HG02938 (cell line): ENCODE measurements at regions not wholly inside any gene's neighbourhood (a gene's known extent, or its start where the extent isn't known, plus 50 kb on each side); places are given as distances from the start of the nearest gene placed in this dataset.
"Not testable (repeated sequence)": the region's sequence is repeated elsewhere in the genome, so short reads cannot be mapped to it uniquely, and the experiment has no call there.

Experiments used
- ATAC-seq: cut with Tn5 transposase; IDR thresholded peaks from one replicate; pipeline ENCODE4 v1.9.1; 2021; ENCODE audit warnings: mild to moderate bottlenecking, moderate library complexity; ENCODE audit not compliant: unreplicated experiment

DNA sequence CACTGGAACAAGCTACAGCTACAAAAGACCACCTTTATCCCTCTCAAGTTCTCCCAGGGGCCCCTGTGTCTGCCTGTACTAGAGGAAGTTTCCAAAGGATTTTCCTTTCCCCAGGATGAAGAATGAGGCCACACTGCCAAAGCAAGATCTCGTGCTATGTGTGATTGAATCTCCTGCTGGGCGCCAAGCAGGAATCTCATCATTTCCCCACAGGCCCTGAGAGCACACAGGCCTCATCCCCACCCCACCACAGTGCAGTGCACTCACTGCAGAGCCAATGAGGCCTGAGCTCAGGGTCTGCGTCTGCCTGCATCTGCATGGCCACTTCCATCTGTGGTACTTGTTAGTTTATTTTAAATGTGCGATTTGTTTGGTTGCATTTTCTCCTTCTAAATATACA is 387.4 kb upstream of the ASIC2 start:
- no peak for ATAC-seq

GRCh38 chr17:33682599-33682998 is 389.5 kb upstream of the ASIC2 start:
- no peak for ATAC-seq

- ATAC-seq, result no peak
These were observed 391.6 kb upstream of the ASIC2 start for GRCh38 chr17:33684735-33685134.

GRCh38 chr17:33686171-33686570 is 393.1 kb upstream of the ASIC2 start:
- no peak for ATAC-seq

DNA sequence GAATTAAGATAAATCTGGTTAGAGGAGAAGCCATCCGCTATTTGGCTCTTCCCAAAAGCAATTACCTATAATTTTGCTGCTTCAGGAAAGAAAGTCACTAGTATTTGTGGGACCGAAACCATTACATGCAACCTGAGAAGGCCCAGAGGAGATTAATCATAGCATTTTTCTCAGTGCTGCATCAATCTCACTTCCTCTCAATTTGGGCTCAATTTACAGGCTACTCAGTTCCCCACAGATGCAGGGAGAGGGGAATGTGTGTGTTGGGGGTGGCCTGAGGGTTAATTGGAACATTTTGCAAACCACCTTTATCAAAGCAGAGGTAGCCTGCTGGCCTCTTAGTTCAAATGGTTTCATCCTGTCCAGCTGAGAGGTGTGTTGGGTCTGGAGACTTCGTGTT is 394.7 kb upstream of the ASIC2 start:
- no peak for ATAC-seq

GRCh38 chr17:33688771-33689170 is 395.7 kb upstream of the ASIC2 start:
- ATAC-seq, result no peak

DNA sequence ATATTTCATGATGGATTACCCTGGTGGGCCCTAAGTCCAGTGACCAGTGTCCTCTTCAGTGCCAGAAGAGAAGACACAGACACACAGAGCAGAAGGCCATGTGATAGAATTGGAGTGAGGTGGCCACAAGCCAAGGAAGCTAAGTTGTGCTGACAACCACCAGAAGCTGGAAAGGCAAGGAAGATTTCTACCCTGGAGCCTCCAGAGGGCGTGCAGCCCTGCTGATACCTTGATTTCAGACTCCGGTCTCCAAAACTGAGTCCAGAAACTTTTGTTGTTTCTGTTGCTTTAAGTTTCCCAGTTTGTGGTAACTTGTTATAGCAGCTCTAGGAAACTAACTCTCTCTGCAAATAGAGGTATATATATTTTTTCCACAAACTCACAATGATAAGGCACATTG is 396.6 kb upstream of the ASIC2 start:
- ATAC-seq, result no peak

DNA sequence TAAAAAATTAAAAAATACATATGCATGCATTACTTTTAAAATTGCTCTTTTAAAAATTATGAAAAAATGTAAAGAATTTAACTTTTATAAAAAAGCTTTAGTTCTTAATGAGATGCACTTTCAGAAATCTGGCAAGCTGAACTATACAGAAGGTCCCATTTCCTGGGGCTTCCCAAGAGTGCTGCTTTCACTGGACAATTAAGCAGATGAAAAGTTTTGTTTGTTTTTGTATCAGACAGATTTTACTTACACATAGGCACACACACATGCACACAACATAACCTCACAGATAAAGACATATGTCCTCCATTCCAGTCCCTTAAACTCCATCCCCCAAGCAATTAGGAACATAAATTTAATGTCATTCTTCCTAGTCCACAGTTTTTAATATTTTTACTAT is 402.3 kb upstream of the ASIC2 start:
- ATAC-seq, result no peak

GRCh38 chr17:33696102-33696501 is 403.0 kb upstream of the ASIC2 start:
- no peak for ATAC-seq

DNA sequence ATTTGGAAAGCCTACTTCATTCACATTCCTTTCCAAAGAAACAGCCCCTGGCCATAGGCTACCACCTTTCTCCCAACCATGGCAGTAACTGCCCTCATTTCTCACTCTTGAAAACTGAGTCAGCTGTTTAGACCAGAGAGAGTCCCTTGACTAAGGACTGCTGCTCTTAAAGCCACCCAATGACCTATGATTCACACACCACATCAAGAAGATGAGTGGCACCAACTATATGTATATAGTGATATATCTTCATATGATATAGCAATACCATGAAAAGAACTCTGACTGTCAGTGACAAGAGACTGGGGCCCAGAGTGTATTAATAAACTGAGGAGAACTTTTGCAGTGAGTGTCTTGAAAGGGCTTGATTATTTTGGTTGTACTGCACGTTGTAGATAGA is 404.5 kb upstream of the ASIC2 start:
- ATAC-seq, result no peak

DNA sequence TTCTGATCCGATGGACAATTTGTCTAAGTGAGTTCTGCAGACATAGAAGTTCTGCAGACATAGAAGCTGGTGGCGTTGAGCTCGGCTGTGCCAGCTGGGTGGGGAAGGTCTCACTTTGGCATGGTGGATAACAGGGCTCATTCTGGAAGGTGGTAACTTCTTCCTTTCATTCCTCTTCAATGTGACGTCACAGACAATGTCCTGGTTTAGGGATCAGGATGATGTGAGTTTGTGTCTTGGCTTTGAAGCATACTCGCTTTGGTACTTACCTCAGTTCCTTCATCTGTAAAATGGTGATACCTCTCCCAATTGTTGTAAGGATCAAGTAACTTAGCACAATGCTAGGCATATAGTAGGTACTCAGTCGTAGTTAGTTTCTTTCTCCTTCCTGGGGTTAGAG is 408.8 kb upstream of the ASIC2 start:
- no peak for ATAC-seq

DNA sequence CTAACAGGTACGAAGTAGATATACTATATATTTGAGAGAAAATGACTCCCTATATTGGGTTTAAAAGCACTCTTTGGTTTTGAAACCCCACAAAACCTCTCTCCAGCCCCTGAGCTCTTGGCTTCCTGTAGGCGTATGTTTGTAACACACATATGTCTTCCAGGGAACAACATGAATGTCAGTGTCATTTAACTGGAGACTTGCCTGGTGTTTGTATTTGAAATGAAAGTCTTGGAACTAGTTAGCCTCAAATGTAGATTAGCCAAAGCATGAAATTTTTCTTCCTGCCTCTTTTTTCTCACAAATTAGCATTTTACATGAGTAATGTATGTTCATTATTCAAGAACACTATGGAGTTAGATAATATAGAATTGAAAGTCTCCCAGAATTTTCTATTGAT is 411.8 kb upstream of the ASIC2 start:
- no peak for ATAC-seq

- no peak for ATAC-seq
These were observed 416.8 kb upstream of the ASIC2 start for GRCh38 chr17:33709881-33710280.

DNA sequence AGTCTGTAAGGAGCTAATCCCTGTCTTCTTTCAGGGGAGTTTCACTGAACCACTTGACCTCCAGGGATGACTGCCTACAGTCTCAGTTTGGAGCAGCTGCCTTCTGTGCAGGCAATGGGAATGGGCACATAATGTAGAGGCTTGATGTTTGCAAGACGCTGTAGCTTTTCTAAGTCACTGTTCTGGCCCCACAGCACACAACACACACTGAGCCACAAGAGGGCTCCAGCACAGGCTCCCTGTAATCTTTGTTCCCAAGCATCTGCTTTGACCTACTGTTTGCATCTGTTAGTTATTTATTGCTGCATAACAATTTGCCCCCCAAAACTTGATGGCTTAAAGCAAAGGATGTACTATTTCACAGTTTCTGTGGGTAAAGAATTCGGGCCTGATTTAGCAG is 419.0 kb upstream of the ASIC2 start:
- ATAC-seq, result no peak

GRCh38 chr17:33716957-33717356 is 423.9 kb upstream of the ASIC2 start:
- no peak for ATAC-seq

GRCh38 chr17:33723736-33724135 is 430.6 kb upstream of the ASIC2 start:
- ATAC-seq, result not testable (repeated sequence)

DNA sequence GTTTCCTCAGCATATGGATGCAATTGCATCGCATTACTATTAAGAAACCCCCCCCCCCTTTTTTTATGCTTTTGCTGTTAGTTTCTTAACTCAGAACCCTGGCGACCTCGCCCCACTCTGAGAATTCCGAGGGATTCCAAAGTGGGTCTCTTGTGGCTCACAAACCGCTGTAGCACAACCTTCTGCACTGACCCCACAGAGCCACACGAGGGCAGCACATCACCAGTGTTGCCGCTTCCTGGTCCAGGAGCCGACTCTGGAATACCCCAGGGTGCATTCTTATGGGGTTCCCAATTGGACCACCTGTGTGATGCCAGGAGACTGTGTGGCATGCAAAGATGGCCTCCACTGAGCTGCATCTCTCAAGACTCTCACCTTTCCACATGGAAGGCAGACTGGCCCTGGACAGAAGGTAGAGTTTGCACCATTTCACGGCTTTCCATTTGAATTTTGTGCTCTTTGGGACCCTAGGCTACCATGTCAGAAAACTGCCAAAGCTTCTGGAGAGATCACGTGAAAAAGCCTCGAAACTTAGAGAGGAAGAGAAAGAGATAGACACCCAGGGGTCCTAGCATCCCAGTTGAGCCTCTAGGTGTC is 432.7 kb upstream of the ASIC2 start:
- no peak for ATAC-seq

DNA sequence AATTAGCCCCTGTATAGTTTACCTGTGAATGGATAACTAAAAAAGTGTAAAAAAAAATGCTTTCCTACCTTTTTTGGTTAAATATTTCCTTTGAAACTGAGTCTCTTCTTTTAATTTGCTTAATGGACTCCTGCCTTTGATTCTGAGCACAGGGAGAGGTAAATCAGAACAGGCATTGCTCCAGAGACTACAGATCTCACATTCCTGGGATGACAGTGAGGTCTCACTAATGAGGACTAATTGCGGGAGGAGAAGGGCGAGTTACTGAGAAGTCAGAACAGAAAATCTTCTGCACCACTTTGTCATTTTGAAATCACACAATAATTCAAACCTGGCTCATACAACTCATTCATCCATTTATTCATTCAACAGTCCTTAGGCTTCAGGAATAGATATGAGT is 437.0 kb upstream of the ASIC2 start:
- no peak for ATAC-seq

DNA sequence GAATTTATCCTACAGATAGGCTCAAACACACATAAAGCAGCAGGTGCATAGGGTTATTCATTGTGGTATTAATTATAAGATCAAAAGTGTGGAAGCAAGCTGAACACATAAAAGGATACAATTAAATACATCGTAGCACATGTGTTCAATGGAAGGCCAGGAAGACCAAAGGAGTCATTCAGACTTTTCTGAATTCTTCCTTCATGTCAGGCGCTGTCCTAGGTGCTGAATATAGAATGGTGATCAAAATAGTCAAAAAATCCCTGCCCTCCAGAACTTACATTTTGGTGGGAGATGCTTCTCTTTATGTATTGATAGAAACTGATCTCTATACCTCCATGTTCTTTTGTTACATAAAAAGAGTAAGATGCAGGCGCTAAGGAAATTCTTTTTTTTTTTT is 439.0 kb upstream of the ASIC2 start:
- no peak for ATAC-seq

DNA sequence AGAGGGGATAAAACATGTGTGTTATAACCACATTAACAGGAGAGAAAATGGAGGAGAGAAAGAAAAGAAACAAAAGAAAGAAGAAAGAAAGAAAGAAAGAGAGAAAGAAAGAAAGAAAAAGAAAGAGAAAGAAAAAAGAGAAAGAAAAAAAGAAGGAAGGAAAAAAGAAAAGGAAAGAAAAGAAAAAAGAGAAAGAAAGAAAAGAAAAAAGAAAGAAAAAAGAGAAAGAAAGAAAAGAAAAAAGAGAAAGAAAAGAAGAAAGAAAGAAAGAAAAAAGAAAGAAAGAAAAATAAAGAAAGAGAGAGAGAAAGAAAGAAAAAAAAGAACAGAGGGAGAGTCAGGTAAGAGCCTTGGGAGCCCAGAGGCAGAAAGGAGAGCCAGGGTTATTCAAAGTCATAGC is 446.6 kb upstream of the ASIC2 start:
- ATAC-seq, result no peak

DNA sequence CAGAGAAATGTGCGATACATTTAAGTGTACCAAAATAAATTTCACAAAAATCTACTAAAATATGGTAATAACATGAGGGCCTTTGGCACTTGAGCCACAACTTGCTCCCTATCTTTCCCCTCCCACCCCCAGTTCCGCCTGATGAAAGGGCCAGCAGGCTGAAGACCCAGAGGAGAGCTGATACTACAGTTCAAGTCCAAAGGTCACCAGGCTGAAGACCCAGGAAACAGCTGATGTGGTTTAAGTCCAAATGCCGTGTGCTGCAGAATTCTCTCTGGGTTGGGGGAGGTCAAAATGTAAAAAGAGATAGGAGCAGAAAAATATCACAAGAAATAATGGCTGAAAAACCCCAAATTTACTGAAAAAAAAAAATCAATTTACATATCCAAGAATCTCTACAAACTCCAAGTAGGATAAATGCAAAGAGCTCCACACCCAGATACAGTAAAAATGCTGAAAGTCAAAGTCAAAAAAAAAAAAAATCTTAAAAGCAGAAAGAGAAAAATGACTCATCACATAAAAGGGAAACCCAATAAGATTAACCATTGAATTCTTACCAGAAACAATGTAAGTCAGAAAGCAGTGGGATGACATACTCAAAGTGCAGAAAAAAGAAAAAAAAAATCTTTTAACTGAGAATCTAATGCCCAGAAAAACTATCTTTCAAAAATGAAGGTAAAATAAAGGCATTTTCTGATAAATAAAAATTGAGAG is 452.1 kb upstream of the ASIC2 start:
- ATAC-seq, result no peak

GRCh38 chr17:33749171-33749570 is 456.1 kb upstream of the ASIC2 start:
- ATAC-seq, result no peak
